Endothelial cell of umbilical vein (primary cell): ENCODE measurements at regions not wholly inside any gene's neighbourhood (a gene's known extent, or its start where the extent isn't known, plus 50 kb on each side); places are given as distances from the start of the nearest gene placed in this dataset.
"Not testable (repeated sequence)": the region's sequence is repeated elsewhere in the genome, so short reads cannot be mapped to it uniquely, and the experiment has no call there.

Experiments
- BruUV-seq: library from RNA; stranded (reverse); fragments of 400-500 nt; replicated peaks from 2 replicates; lab custom pipeline; 2021; lab: Mats Ljungman, UMichigan
- CTCF ChIA-PET: fragments of 300-600, 350-600 bp; sonication (Branson Sonifier 250); formaldehyde crosslinking; loops from one replicate; lab custom pipeline; 2021; ENCODE audit warnings: antibody characterized with exemption, inconsistent platforms; lab: Charles Lee
- POLR2A ChIA-PET: fragments of 300-600, 350-600 bp; sonication (Branson Sonifier 250); formaldehyde crosslinking; loops from one replicate; lab custom pipeline; 2021; ENCODE audit warnings: antibody characterized with exemption, inconsistent platforms; lab: Charles Lee
- DNase-seq: peaks from one replicate; pipeline ENCODE4 v3.0.0-alpha.2; 2011; ENCODE audit warnings: low read depth, low spot score
- FAIRE-seq: peaks from 2 replicates; lab custom pipeline; 2011; peaks lifted over from hg19 to GRCh38; lab: Jason Lieb, UNC
- H2AFZ ChIP-seq: 2 replicates; pipeline ENCODE4 v1.6.0; 2012; ENCODE audit warnings: low read depth, low read length, control low read depth, inconsistent platforms
- H3K27ac ChIP-seq: 2 replicates; pipeline ENCODE4 v1.5.1; 2011; ENCODE audit warnings: low read depth, mild to moderate bottlenecking, control low read depth, low read length, moderate library complexity; ENCODE audit not compliant: insufficient read depth
- H3K27me3 ChIP-seq, 2 experiments: 2 replicates each; pipeline versions ENCODE4 v1.6.0 to v1.6.1; 2011; ENCODE audit warnings: low read length in 2 of 2, mixed read lengths in 1 of 2; ENCODE audit not compliant: control insufficient read depth in 2 of 2, insufficient read depth in 2 of 2
- H3K36me3 ChIP-seq, 2 experiments: 2 replicates in 1 of 2; 3 replicates in 1 of 2; pipeline ENCODE4 v1.5.1; 2011; ENCODE audit warnings: low read length in 2 of 2, mild to moderate bottlenecking in 1 of 2, moderate library complexity in 1 of 2; ENCODE audit not compliant: control insufficient read depth in 2 of 2, insufficient read depth in 2 of 2; ENCODE audit errors: extremely low read depth in 1 of 2
- H3K4me1 ChIP-seq: 3 replicates; pipeline ENCODE4 v1.5.1; 2011; ENCODE audit warnings: mild to moderate bottlenecking, low read length; ENCODE audit not compliant: control insufficient read depth, insufficient read depth; ENCODE audit errors: extremely low read depth
- H3K4me2 ChIP-seq: 2 replicates; pipeline ENCODE4 v1.6.1; 2011; ENCODE audit warnings: low read length, control low read depth, mixed read lengths; ENCODE audit not compliant: insufficient read depth
- H3K4me3 ChIP-seq, 3 experiments: fragments of 200-600 bp in 1 of 3; sonication (generic), shearing (Covaris generic) in 1 of 3; replicated peaks in 1 of 3; 2 replicates each; pipeline ENCODE4 v1.5.1; 2011 to 2016; ENCODE audit warnings: control low read depth in 3 of 3, low read length in 3 of 3, mild to moderate bottlenecking in 2 of 3, inconsistent platforms in 1 of 3, low read depth in 1 of 3, moderate library complexity in 1 of 3; ENCODE audit not compliant: insufficient read depth in 1 of 3
- H3K79me2 ChIP-seq: 2 replicates; pipeline ENCODE4 v1.6.0; 2012; ENCODE audit warnings: low read length, inconsistent platforms; ENCODE audit not compliant: control insufficient read depth, insufficient read depth
- H3K9ac ChIP-seq: replicated peaks from 2 replicates; pipeline ENCODE3; 2011; ENCODE audit warnings: low read length, control low read depth; ENCODE audit not compliant: insufficient read depth; ENCODE audit errors: extremely low read depth
- H3K9me1 ChIP-seq: replicated peaks from 3 replicates; pipeline ENCODE4 v1.6.0; 2011; ENCODE audit warnings: mild to moderate bottlenecking, low read length; ENCODE audit not compliant: control insufficient read depth, insufficient read depth; ENCODE audit errors: extremely low read depth
- H3K9me3 ChIP-seq: replicated peaks from 2 replicates; pipeline ENCODE4 v1.5.1; 2012; ENCODE audit warnings: low read length, inconsistent platforms; ENCODE audit not compliant: control insufficient read depth, insufficient read depth
- H4K20me1 ChIP-seq: replicated peaks from 2 replicates; pipeline ENCODE3; 2011; ENCODE audit warnings: mild to moderate bottlenecking, low read length; ENCODE audit not compliant: control insufficient read depth, insufficient read depth; ENCODE audit errors: extremely low read depth
- dilution Hi-C: fragments of 300-500 bp; cut with MboI; formaldehyde crosslinking; loops from one replicate; pipeline ENCODE4 v1.15.0; 2019; ENCODE audit warnings: low sequenced_read_pairs; ENCODE audit not compliant: extremely low pct_ligation_motif_present
- intact Hi-C: fragments of 100-400 bp; cut with micrococcal nuclease; formaldehyde crosslinking; loops from one replicate; pipeline ENCODE4 v1.10.0; 2022

DNA sequence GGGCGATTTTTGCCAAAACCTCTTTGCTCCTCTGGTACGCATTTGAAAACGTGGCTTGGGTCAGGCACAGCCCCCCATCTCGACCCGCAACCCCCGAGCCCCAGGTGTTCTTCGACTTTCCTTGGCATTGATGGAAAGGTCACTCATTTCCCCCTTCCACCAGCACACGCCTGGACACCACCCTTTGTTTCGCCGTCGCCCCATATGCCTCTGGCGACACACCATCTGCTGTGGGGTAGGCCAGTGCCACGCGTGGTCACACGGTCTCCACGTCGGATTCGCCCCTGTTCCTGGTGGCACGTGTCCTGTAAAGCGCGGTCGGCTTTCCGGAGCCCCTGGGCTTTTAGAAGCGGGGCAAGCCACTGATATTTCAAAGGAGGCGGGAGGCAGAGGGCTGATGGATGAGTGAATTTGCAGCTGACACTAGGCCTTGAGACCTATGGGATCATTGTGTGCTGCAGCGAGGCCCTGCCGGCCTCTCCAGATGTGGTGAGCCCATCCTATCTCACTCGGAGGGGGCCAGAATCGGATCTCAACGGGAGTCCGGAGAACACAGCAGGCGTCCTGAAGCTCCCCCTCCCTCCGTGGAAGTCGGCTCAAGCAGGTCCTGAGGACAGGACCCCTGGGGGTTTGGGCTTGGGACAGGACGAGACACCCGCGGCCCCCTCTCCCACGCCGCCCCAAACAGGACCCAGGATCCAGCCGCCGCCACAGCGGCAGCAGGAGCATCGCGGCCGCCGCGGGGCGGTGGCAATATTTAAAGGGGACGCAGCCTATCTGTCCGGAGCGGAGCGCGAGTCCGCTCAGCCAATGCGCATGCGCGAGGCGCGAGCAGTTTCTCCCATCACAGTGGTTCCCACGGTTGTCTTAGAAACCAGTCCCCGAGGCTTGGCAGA is 100.0 kb upstream of the FOXD4L5 start:
- H3K9me1 ChIP-seq, H3K4me2 ChIP-seq, H3K27me3 ChIP-seq, POLR2A ChIA-PET, H2AFZ ChIP-seq, H3K9me3 ChIP-seq, H3K4me1 ChIP-seq, H3K36me3 ChIP-seq, DNase-seq, H4K20me1 ChIP-seq, intact Hi-C loops, H3K79me2 ChIP-seq, dilution Hi-C loops, H3K4me3 ChIP-seq, CTCF ChIA-PET, BruUV-seq, FAIRE-seq, H3K27ac ChIP-seq, H3K9ac ChIP-seq: not testable (repeated sequence)

DNA sequence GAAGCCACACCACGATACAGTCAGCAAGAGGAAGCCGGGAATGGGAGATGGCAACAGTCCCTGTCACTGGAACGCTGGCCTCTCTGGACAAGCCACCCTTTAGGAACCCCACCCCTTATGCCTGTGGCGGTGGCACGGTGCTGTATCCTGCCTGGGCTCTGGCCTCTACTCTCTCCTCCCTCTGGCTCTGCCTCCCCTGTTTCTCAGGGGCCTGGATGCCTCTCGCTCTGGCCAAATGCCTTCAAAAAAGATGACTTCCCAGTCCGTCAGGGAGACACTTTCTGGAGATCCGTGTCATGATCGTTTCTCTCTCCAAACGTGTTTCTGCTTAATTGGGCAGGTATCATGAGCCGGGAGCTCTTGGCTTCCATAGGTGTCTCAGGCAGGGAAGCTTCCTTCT is 99.1 kb upstream of the FOXD4L5 start:
- H3K27me3 ChIP-seq, H3K79me2 ChIP-seq, H2AFZ ChIP-seq, DNase-seq, H3K9me3 ChIP-seq, H3K4me3 ChIP-seq, POLR2A ChIA-PET, H3K9me1 ChIP-seq, dilution Hi-C loops, CTCF ChIA-PET, H3K4me1 ChIP-seq, BruUV-seq, H3K27ac ChIP-seq, FAIRE-seq, H3K36me3 ChIP-seq, H3K9ac ChIP-seq, H4K20me1 ChIP-seq, intact Hi-C loops, H3K4me2 ChIP-seq: not testable (repeated sequence)

DNA sequence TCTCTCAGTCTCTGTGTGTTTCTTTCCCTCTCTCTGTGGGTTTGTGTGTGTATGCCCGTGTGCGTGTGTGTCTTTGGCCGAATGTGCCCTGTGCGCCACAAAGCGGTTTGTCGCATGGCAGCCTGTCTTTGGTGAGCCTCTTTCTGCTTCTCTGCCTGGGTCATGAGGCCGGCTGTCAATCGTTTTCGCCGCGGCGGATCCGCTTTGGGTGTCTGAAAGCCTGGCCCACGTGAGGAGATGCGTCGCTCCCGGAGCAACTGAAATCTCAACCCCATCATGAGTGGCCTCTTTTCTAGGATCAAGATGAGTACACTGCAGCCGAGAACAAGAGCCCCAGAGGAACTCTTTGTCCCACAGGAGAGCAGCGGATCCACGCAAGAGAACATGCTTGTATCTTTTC is 98.6 kb upstream of the FOXD4L5 start:
- H3K4me3 ChIP-seq, H3K36me3 ChIP-seq, POLR2A ChIA-PET, BruUV-seq, H3K9me1 ChIP-seq, CTCF ChIA-PET, dilution Hi-C loops, H3K4me1 ChIP-seq, H3K9me3 ChIP-seq, H2AFZ ChIP-seq, DNase-seq, H4K20me1 ChIP-seq, intact Hi-C loops, H3K79me2 ChIP-seq, H3K9ac ChIP-seq, H3K27ac ChIP-seq, H3K27me3 ChIP-seq, FAIRE-seq, H3K4me2 ChIP-seq: not testable (repeated sequence)

DNA sequence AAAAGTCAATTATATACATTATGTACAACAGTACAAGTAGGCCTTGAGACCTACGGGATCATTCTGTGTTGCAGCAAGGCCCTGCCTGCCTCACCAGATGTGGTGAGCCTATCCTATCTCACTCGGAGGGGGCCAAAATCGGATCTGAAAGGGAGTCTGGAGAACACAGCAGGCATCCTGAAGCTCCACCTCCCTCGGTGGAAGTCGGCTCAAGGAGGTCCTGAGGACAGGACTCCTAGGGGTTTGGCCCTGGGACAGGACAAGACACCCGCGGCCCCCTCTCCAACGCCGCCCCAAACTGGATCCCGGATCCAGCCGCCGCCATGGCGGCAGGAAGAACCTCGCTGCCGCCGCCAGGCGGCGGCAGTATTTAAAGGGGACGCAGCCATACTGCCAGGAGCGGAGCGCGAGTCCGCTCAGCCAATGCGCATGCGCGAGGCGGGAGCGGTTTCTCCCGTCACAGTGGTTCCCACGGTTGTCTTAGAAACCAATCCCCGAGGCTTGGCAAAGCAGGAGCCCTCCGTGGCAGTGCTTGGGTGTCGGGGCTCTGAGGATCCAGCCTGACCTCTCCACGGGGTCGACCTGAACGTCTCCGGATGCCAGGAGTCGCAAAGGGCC is 97.8 kb upstream of the FOXD4L5 start:
- POLR2A ChIA-PET, H3K9me1 ChIP-seq, DNase-seq, H3K36me3 ChIP-seq, H3K27me3 ChIP-seq, dilution Hi-C loops, H3K27ac ChIP-seq, H3K4me3 ChIP-seq, H3K4me2 ChIP-seq, H3K4me1 ChIP-seq, H3K9me3 ChIP-seq, H4K20me1 ChIP-seq, H3K9ac ChIP-seq, CTCF ChIA-PET, H2AFZ ChIP-seq, BruUV-seq, FAIRE-seq, intact Hi-C loops, H3K79me2 ChIP-seq: not testable (repeated sequence)
